Hepatocyte (in vitro differentiated cells): ENCODE measurements at regions not wholly inside any gene's neighbourhood (a gene's known extent, or its start where the extent isn't known, plus 50 kb on each side); places are given as distances from the start of the nearest gene placed in this dataset.

ENCODE experiments used
- DNase-seq: peaks from one replicate; pipeline ENCODE4 v3.0.0-alpha.2; 2016; ENCODE audit warnings: low spot score
- H2AFZ ChIP-seq: fragments of 200-600 bp; sonication (generic); 2 replicates; pipeline ENCODE4 v1.6.0; 2016; ENCODE audit warnings: antibody characterized with exemption, mild to moderate bottlenecking
- H3K27ac ChIP-seq: fragments of 200-600 bp; sonication (generic); 2 replicates; pipeline ENCODE4 v1.5.1; 2016; ENCODE audit warnings: mild to moderate bottlenecking
- H3K27me3 ChIP-seq: fragments of 200-600 bp; sonication (generic); 2 replicates; pipeline ENCODE4 v1.6.1; 2016
- H3K36me3 ChIP-seq: fragments of 200-600 bp; sonication (generic); replicated peaks from 2 replicates; pipeline ENCODE4 v1.5.1; 2016; ENCODE audit warnings: low read depth; ENCODE audit not compliant: insufficient read depth
- H3K4me1 ChIP-seq: fragments of 200-600 bp; sonication (generic); 2 replicates; pipeline ENCODE4 v1.5.1; 2016; ENCODE audit warnings: mild to moderate bottlenecking, moderate library complexity; ENCODE audit not compliant: insufficient read depth
- H3K4me2 ChIP-seq: fragments of 200-600 bp; sonication (generic); 2 replicates; pipeline ENCODE4 v1.6.0; 2016
- H3K4me3 ChIP-seq: fragments of 200-600 bp; sonication (generic); 2 replicates; pipeline ENCODE4 v1.5.1; 2016; ENCODE audit warnings: mild to moderate bottlenecking
- H3K79me2 ChIP-seq: fragments of 200-600 bp; sonication (generic); 2 replicates; pipeline ENCODE4 v1.6.0; 2017; ENCODE audit warnings: mild to moderate bottlenecking
- H3K9me2 ChIP-seq: fragments of 200-600 bp; sonication (generic); replicated peaks from 2 replicates; pipeline ENCODE4 v1.6.0; 2017; ENCODE audit warnings: mild to moderate bottlenecking; ENCODE audit not compliant: insufficient read depth
- H3K9me3 ChIP-seq: fragments of 200-600 bp; sonication (generic); 2 replicates; pipeline ENCODE4 v1.5.1; 2016; ENCODE audit warnings: low read depth, mild to moderate bottlenecking
- H4K20me1 ChIP-seq: fragments of 200-600 bp; sonication (generic); 2 replicates; pipeline ENCODE4 v1.6.0; 2016; ENCODE audit warnings: mild to moderate bottlenecking; ENCODE audit not compliant: insufficient read depth, poor library complexity, severe bottlenecking
- CTCF ChIP-seq: fragments of 200-600 bp; sonication (generic); IDR thresholded peaks from 2 replicates; pipeline ENCODE4 v1.5.1; 2016; ENCODE audit warnings: antibody characterized with exemption, mild to moderate bottlenecking; ENCODE audit not compliant: poor library complexity
- EZH2 ChIP-seq: fragments of 200-600 bp; sonication (generic); IDR thresholded peaks from 2 replicates; pipeline ENCODE4 v1.6.1; 2016; ENCODE audit warnings: antibody characterized with exemption, mild to moderate bottlenecking, borderline replicate concordance
- EZH2phosphoT487 ChIP-seq: fragments of 200-600 bp; sonication (generic); IDR thresholded peaks from one replicate; pipeline ENCODE4 v1.6.1; 2018; ENCODE audit warnings: antibody characterized with exemption, mild to moderate bottlenecking, low read depth, moderate library complexity; ENCODE audit not compliant: unreplicated experiment, severe bottlenecking
- WGBS: methylation state at CpG from one replicate; pipeline ENCODE4 v1.1.6; 2016; ENCODE audit warnings: low lambda C conversion rate; ENCODE audit errors: missing lambda C conversion rate; 5-methylcytosine and 5-hydroxymethylcytosine counted together

- no peaks in the 10 kb centered on the region for H3K9me3 ChIP-seq
- no peaks in the 10 kb centered on the region for H4K20me1 ChIP-seq
- no peaks in the 10 kb centered on the region for H3K36me3 ChIP-seq
- no peak overlapping the region for H2AFZ ChIP-seq
- no peak overlapping the region for H3K27ac ChIP-seq
- H3K4me3 ChIP-seq, result no peak overlapping the region
- WGBS, result 62% methylated on average over 6 of the region's 6 CpGs
- H3K4me2 ChIP-seq, result no peak overlapping the region
- no peak for DNase-seq
- H3K79me2 ChIP-seq, result no peaks in the 10 kb centered on the region
- no peaks in the 10 kb centered on the region for H3K9me2 ChIP-seq
- TF ChIP-seq EZH2 (no peak), CTCF (no peak), EZH2phosphoT487 (no peak)
- H3K27me3 ChIP-seq, result no peaks in the 10 kb centered on the region
- H3K4me1 ChIP-seq, result no peaks in the 10 kb centered on the region
Observed at GRCh38 chr19:27754700-27755099, 1458.3 kb downstream of the UQCRFS1 start.

- TF ChIP-seq CTCF, result no peak
- WGBS, result 90% methylated on average over 4 of the region's 4 CpGs
- no peaks in the 10 kb centered on the region for H3K36me3 ChIP-seq
- DNase-seq, result no peak
- H3K4me3 ChIP-seq, result no peak overlapping the region
- no peaks in the 10 kb centered on the region for H3K9me3 ChIP-seq
- H3K27ac ChIP-seq, result no peak overlapping the region
- no peaks in the 10 kb centered on the region for H4K20me1 ChIP-seq
- no peak overlapping the region for H2AFZ ChIP-seq
- H3K79me2 ChIP-seq, result no peaks in the 10 kb centered on the region
- no peaks in the 10 kb centered on the region for H3K4me1 ChIP-seq
- no peak overlapping the region for H3K4me2 ChIP-seq
- no peaks in the 10 kb centered on the region for H3K27me3 ChIP-seq
- H3K9me2 ChIP-seq, result no peaks in the 10 kb centered on the region
Observed at GRCh38 chr19:27753622-27754021, 1459.3 kb downstream of the UQCRFS1 start.

GRCh38 chr19:27752530-27753184 lies 1460.3 kb downstream of the UQCRFS1 start:
- no peaks in the 10 kb centered on the region for H3K36me3 ChIP-seq
- H3K79me2 ChIP-seq, result no peaks in the 10 kb centered on the region
- no peak overlapping the region for H3K4me3 ChIP-seq
- no peaks in the 10 kb centered on the region for H3K4me1 ChIP-seq
- H3K4me2 ChIP-seq, result no peak overlapping the region
- H4K20me1 ChIP-seq, result no peaks in the 10 kb centered on the region
- H3K9me2 ChIP-seq, result no peaks in the 10 kb centered on the region
- H3K9me3 ChIP-seq, result no peaks in the 10 kb centered on the region
- no peak for TF ChIP-seq CTCF
- no peak for TF ChIP-seq EZH2
- TF ChIP-seq EZH2phosphoT487, result no peak
- H3K27me3 ChIP-seq, result no peaks in the 10 kb centered on the region
- no peak overlapping the region for H3K27ac ChIP-seq
- DNase-seq, result no peak
- 94% methylated on average over 6 of the region's 6 CpGs for WGBS
- no peak overlapping the region for H2AFZ ChIP-seq

- 81% methylated on average over 4 of the region's 4 CpGs for WGBS
- Histone ChIP-seq H4K20me1 (no peaks in the 10 kb centered on the region), H3K9me3 (no peaks in the 10 kb centered on the region), H3K4me1 (no peaks in the 10 kb centered on the region), H3K36me3 (no peaks in the 10 kb centered on the region), H2AFZ (no peak overlapping the region), H3K4me3 (no peak overlapping the region), H3K27ac (no peak overlapping the region), H3K4me2 (no peak overlapping the region), H3K9me2 (no peaks in the 10 kb centered on the region), H3K27me3 (no peaks in the 10 kb centered on the region), H3K79me2 (no peaks in the 10 kb centered on the region)
- no peak for DNase-seq
- TF ChIP-seq CTCF (no peak), EZH2 (no peak), EZH2phosphoT487 (no peak)
Observed at GRCh38 chr19:27751044-27751391, 1461.9 kb downstream of the UQCRFS1 start.
